Type B pancreatic cell (in vitro differentiated cells): ENCODE measurements at regions not wholly inside any gene's neighbourhood (a gene's known extent, or its start where the extent isn't known, plus 50 kb on each side); places are given as distances from the start of the nearest gene placed in this dataset.
"Not testable (repeated sequence)": the region's sequence is repeated elsewhere in the genome, so short reads cannot be mapped to it uniquely, and the experiment has no call there.

Experiments used
- DNase-seq: peaks from one replicate; pipeline ENCODE4 v3.0.0; 2021; ENCODE audit warnings: mixed read lengths; ENCODE audit not compliant: unreplicated experiment; ENCODE audit errors: extremely low spot score
- H3K27ac Mint-ChIP-seq: 2 replicates; pipeline ENCODE4 v1.8.0; 2021; ENCODE audit warnings: mild to moderate bottlenecking, mixed read lengths
- H3K27me3 Mint-ChIP-seq: 2 replicates; pipeline ENCODE4 v1.8.0; 2021; ENCODE audit warnings: mixed read lengths
- H3K36me3 Mint-ChIP-seq: 2 replicates; pipeline ENCODE4 v1.8.0; 2021; ENCODE audit warnings: mixed read lengths
- H3K4me1 Mint-ChIP-seq: one replicate; pipeline ENCODE4 v1.8.0; 2021; ENCODE audit warnings: mixed read lengths; ENCODE audit not compliant: unreplicated experiment
- H3K4me3 Mint-ChIP-seq: 2 replicates; pipeline ENCODE4 v1.8.0; 2021; ENCODE audit warnings: mild to moderate bottlenecking, mixed read lengths
- H3K9me3 Mint-ChIP-seq: 2 replicates; pipeline ENCODE4 v1.8.0; 2021; ENCODE audit warnings: mixed read lengths
- TF ChIP-seq, protein P1 (sequence below): fragments of 200-600 bp; sonication (generic); conservative IDR thresholded peaks from 2 replicates; pipeline ENCODE4 v1.5.0; 2021; ENCODE audit warnings: antibody characterized with exemption, mild to moderate bottlenecking

DNA sequence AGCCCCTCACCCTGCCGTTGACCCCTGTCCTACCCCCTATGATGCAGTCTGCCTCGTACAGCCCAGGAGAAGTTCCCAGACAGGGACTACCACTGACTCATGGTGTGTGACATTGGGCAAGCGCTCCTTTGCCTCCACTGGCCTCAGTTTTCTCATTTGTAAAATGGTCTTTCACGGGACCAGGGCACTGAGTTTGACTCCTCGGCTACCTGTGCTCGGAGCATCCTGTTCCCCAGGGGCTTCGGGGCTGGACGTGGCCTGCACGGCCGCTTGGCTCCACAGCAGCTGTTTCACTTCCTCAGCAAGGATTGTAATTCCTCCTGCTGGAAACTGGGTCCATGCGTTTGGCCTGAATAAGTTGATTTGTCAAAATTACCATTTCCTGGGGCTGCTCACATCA, 277.3 kb downstream of the MATN1 start:
- Mint-ChIP-seq H3K27me3 (peaks cover 8% of the 10 kb centered on the region), H3K4me3 (no peak overlapping the region), H3K36me3 (no peaks in the 10 kb centered on the region), H3K4me1 (no peaks in the 10 kb centered on the region), H3K27ac (no peak overlapping the region), H3K9me3 (no peaks in the 10 kb centered on the region)
- TF ChIP-seq, protein P1, sequence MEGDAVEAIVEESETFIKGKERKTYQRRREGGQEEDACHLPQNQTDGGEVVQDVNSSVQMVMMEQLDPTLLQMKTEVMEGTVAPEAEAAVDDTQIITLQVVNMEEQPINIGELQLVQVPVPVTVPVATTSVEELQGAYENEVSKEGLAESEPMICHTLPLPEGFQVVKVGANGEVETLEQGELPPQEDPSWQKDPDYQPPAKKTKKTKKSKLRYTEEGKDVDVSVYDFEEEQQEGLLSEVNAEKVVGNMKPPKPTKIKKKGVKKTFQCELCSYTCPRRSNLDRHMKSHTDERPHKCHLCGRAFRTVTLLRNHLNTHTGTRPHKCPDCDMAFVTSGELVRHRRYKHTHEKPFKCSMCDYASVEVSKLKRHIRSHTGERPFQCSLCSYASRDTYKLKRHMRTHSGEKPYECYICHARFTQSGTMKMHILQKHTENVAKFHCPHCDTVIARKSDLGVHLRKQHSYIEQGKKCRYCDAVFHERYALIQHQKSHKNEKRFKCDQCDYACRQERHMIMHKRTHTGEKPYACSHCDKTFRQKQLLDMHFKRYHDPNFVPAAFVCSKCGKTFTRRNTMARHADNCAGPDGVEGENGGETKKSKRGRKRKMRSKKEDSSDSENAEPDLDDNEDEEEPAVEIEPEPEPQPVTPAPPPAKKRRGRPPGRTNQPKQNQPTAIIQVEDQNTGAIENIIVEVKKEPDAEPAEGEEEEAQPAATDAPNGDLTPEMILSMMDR, result no peak
- DNase-seq, result peak; percentile 62

DNA sequence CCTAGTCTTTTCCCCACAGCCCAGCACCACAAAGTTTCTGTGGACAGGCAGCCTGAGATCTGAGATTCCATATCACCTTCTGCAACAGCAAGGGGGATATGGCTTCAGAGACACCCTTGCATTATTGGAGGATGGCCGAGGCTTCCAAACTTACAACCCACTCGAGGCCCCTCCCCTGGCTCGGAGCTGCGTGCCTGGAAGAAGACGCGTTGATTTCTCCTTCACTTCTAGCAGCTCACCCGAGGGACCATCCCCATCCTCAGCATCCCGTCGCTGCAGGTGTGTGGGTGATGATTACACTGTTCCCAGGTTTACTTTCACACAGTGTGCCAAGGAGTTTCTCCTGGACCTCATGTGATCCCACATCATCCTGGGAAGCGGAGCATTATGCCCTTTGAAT, 277.9 kb downstream of the MATN1 start:
- no peaks in the 10 kb centered on the region for H3K36me3 Mint-ChIP-seq
- H3K4me3 Mint-ChIP-seq, result no peak overlapping the region
- no peak overlapping the region for H3K27ac Mint-ChIP-seq
- H3K4me1 Mint-ChIP-seq, result no peaks in the 10 kb centered on the region
- H3K27me3 Mint-ChIP-seq, result peaks cover 8% of the 10 kb centered on the region
- H3K9me3 Mint-ChIP-seq, result no peaks in the 10 kb centered on the region
- peak; percentile 39 for DNase-seq
- TF ChIP-seq, protein P1, result no peak

DNA sequence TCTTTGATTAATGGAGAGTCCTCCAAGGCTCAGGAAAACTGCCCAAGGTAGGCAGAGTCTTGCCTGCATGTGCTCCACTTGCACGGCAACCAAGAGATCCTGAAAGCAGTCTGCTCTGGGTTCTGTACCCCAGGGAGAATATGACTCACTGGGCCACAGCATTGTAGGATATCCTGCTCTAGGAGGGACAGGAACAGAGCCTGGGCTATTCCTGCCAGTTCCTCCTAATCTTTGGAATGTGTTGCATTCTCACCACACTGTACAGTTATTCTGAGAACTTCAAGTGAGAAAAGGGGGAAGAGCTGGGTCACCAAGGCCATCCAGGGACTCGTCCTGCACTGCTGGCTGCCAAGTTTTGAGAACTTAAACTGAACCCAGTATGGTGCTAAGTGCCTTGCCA, 278.5 kb downstream of the MATN1 start:
- H3K9me3 Mint-ChIP-seq, result no peaks in the 10 kb centered on the region
- no peaks in the 10 kb centered on the region for H3K4me1 Mint-ChIP-seq
- TF ChIP-seq, protein P1, result no peak
- peaks cover 8% of the 10 kb centered on the region for H3K27me3 Mint-ChIP-seq
- H3K27ac Mint-ChIP-seq, result no peak overlapping the region
- no peak overlapping the region for H3K4me3 Mint-ChIP-seq
- no peaks in the 10 kb centered on the region for H3K36me3 Mint-ChIP-seq
- DNase-seq, result peak; percentile 27

DNA sequence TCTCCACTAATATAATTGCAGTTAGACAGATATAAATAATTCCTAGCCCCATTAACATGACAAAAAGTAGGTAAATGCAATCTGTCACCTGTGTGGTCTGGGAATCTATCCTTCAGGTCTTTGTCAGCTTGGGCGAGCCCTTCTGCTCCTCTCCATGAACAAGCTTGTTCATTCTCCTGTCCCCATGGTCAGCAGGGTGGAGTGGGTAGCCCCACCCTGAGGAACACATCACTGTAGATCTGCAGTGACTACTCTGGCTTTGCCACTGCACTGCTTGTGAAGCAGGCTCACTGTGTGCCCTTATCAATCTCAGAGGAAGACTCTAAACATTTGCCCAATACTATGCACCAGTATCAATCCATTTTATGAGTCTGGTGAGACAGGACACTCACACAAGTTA, 279.0 kb downstream of the MATN1 start:
- Mint-ChIP-seq H3K4me1 (no peaks in the 10 kb centered on the region), H3K9me3 (no peaks in the 10 kb centered on the region), H3K36me3 (no peaks in the 10 kb centered on the region), H3K4me3 (no peak overlapping the region), H3K27ac (no peak overlapping the region), H3K27me3 (peaks cover 8% of the 10 kb centered on the region)
- TF ChIP-seq, protein P1, result no peak
- DNase-seq, result peak; percentile 51

DNA sequence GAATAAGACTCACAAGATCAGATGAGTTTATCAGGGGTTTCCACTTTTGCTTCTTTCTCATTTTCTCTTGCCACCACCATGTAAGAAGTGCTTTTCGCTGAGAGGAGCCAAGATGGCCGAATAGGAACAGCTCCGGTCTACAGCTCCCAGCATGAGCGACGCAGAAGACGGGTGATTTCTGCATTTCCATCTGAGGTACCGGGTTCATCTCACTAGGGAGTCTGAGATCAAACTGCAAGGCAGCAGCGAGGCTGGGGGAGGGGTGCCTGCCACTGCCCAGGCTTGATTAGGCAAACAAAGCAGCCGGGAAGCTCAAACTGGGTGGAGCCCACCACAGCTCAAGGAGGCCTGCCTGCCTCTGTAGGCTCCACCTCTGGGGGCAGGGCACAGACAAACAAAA, 285.1 kb downstream of the MATN1 start:
- not testable (repeated sequence) for DNase-seq, H3K27ac Mint-ChIP-seq, H3K4me3 Mint-ChIP-seq, H3K9me3 Mint-ChIP-seq, H3K27me3 Mint-ChIP-seq, H3K4me1 Mint-ChIP-seq, H3K36me3 Mint-ChIP-seq

DNA sequence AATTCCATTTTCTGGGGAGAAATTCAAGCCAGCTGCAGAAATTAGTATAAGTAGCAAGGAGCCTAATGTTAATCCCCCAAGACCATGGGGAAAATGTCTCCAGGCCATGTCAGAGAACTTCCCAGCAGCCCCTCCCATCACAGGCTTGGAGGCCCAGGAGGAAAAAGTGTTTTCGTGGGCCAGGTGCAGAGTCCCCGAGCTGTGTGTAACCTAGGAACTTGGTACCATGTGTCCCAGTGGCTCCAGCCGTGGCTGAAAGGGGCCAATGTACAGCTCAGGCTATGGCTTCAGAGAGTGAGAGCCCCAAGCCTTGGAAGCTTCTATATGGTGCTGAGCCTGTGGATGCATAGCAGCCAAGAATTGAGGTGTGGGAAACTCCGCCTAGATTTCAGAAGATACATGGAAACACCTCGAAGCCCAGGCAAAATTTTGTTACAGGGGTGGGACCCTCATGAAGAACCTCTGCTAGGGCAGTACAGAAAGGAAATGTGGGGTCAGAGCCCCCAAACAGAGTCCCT, 286.3 kb downstream of the MATN1 start:
- Mint-ChIP-seq H3K4me3 (no peak overlapping the region), H3K27ac (no peak overlapping the region), H3K9me3 (peaks cover 5% of the 10 kb centered on the region), H3K27me3 (peaks cover 9% of the 10 kb centered on the region), H3K36me3 (no peaks in the 10 kb centered on the region), H3K4me1 (no peaks in the 10 kb centered on the region)
- DNase-seq, result peak; percentile 48
- TF ChIP-seq, protein P1, result no peak
